Activated CD4-positive, alpha-beta T cell treated with anti-CD3 and anti-CD28 coated beads for 36 hours (primary cell): ENCODE measurements at regions not wholly inside any gene's neighbourhood (a gene's known extent, or its start where the extent isn't known, plus 50 kb on each side); places are given as distances from the start of the nearest gene placed in this dataset.
"Not testable (repeated sequence)": the region's sequence is repeated elsewhere in the genome, so short reads cannot be mapped to it uniquely, and the experiment has no call there.

ENCODE experiments used
- ATAC-seq: fragments of 200-7000 bp; cut with Tn5 transposase; one replicate; pipeline ENCODE4 v1.10.0; 2021; ENCODE audit warnings: mild to moderate bottlenecking, moderate library complexity
- CTCF ChIA-PET: fragments of 350-600 bp; sonication (Branson Sonifier 250); formaldehyde crosslinking; loops from one replicate; lab custom pipeline; 2021; ENCODE audit warnings: antibody characterized with exemption; lab: Charles Lee
- POLR2A ChIA-PET: fragments of 350-600 bp; sonication (Branson Sonifier 250); formaldehyde crosslinking; loops from one replicate; lab custom pipeline; 2021; ENCODE audit warnings: antibody characterized with exemption, inconsistent platforms; lab: Charles Lee
- DNase-seq: peaks from one replicate; pipeline ENCODE4 v3.0.0-alpha.2; 2020
- H3K27ac Mint-ChIP-seq: one replicate; pipeline ENCODE4 v1.8.0; 2021; ENCODE audit warnings: mixed read lengths
- H3K27me3 Mint-ChIP-seq: one replicate; pipeline ENCODE4 v1.8.0; 2021; ENCODE audit warnings: mixed read lengths
- H3K36me3 Mint-ChIP-seq: one replicate; pipeline ENCODE4 v1.8.0; 2021; ENCODE audit warnings: low read depth, mixed read lengths
- H3K4me1 Mint-ChIP-seq: one replicate; pipeline ENCODE4 v1.8.0; 2021; ENCODE audit warnings: mixed read lengths
- H3K4me3 Mint-ChIP-seq: one replicate; pipeline ENCODE4 v1.8.0; 2021; ENCODE audit warnings: mild to moderate bottlenecking, moderate library complexity, mixed read lengths
- H3K9me3 Mint-ChIP-seq: one replicate; pipeline ENCODE4 v1.8.0; 2021; ENCODE audit warnings: low read depth, mixed read lengths
- intact Hi-C, 2 experiments: fragments of 100-400 bp; cut with DNase I in 1 of 2; cut with micrococcal nuclease in 1 of 2; formaldehyde crosslinking; loops; one replicate each; pipeline versions ENCODE4 v1.14.2 to v1.15.1; 2022 to 2024; cut with DNase I, micrococcal nuclease

GRCh38 chr2:35989040-35989439 is 366.5 kb upstream of the CRIM1 start:
- no peak overlapping the region for H3K27ac Mint-ChIP-seq
- no peak for DNase-seq
- ChIA-PET CTCF (interaction anchor here (0.9 to 1.1 kb wide), 2 partner anchors 9 to 72 kb away, joined by 3 to 4 read pairs; no protein-coding TSS in a partner anchor), POLR2A (no interaction called here)
- H3K4me1 Mint-ChIP-seq = peaks cover 4% of the 10 kb centered on the region
- no peak overlapping the region for H3K4me3 Mint-ChIP-seq
- peaks cover 2% of the 10 kb centered on the region for H3K9me3 Mint-ChIP-seq
- intact Hi-C loops = no loop called here
- H3K36me3 Mint-ChIP-seq = no peaks in the 10 kb centered on the region
- H3K27me3 Mint-ChIP-seq = no peaks in the 10 kb centered on the region
- ATAC-seq = no peak

GRCh38 chr2:35986871-35987270 is 368.7 kb upstream of the CRIM1 start:
- no peak for ATAC-seq
- Mint-ChIP-seq H3K4me1 (peaks cover 4% of the 10 kb centered on the region), H3K27ac (no peak overlapping the region), H3K9me3 (peaks cover 2% of the 10 kb centered on the region), H3K4me3 (no peak overlapping the region), H3K36me3 (no peaks in the 10 kb centered on the region), H3K27me3 (peaks cover 3% of the 10 kb centered on the region)
- ChIA-PET POLR2A (no interaction called here), CTCF (no interaction called here)
- intact Hi-C loops = no loop called here
- no peak for DNase-seq

GRCh38 chr2:35978218-35978617 is 377.4 kb upstream of the CRIM1 start:
- ChIA-PET CTCF (no interaction called here), POLR2A (no interaction called here)
- peaks cover 3% of the 10 kb centered on the region for H3K27me3 Mint-ChIP-seq
- peaks cover 4% of the 10 kb centered on the region for H3K4me1 Mint-ChIP-seq
- H3K9me3 Mint-ChIP-seq = no peaks in the 10 kb centered on the region
- H3K36me3 Mint-ChIP-seq = no peaks in the 10 kb centered on the region
- ATAC-seq (peak; percentile 65), DNase-seq (no peak)
- no peak overlapping the region for H3K27ac Mint-ChIP-seq
- intact Hi-C loops = loop anchor here (5.0 to 10.0 kb wide), 4 partner anchors 267 to 687 kb away; partner anchors contain the start of gene CRIM1 (in 1 of the 2)
- no peak overlapping the region for H3K4me3 Mint-ChIP-seq

GRCh38 chr2:35976611-35977010 is 379.0 kb upstream of the CRIM1 start:
- no peaks in the 10 kb centered on the region for H3K36me3 Mint-ChIP-seq
- ATAC-seq = peak; percentile 16
- peaks cover 4% of the 10 kb centered on the region for H3K4me1 Mint-ChIP-seq
- no peak for DNase-seq
- H3K27ac Mint-ChIP-seq = no peak overlapping the region
- no peaks in the 10 kb centered on the region for H3K27me3 Mint-ChIP-seq
- intact Hi-C loops = loop anchor here (5.0 to 10.0 kb wide), 4 partner anchors 268 to 688 kb away; partner anchors contain the start of gene CRIM1 (in 1 of the 2)
- no peaks in the 10 kb centered on the region for H3K9me3 Mint-ChIP-seq
- H3K4me3 Mint-ChIP-seq = no peak overlapping the region
- ChIA-PET POLR2A (no interaction called here), CTCF (interaction anchor here (0.9 kb wide), 1 partner anchor 991 kb away, joined by 5 read pairs; no protein-coding TSS in a partner anchor)

- no peaks in the 10 kb centered on the region for H3K36me3 Mint-ChIP-seq
- H3K4me3 Mint-ChIP-seq = no peak overlapping the region
- no peaks in the 10 kb centered on the region for H3K9me3 Mint-ChIP-seq
- no peak for ATAC-seq
- no peak overlapping the region for H3K27ac Mint-ChIP-seq
- ChIA-PET POLR2A (no interaction called here), CTCF (interaction anchor here (0.7 to 0.9 kb wide), 3 partner anchors 25 to 526 kb away, joined by 3 to 4 read pairs (median 3); no protein-coding TSS in a partner anchor)
- peaks cover 2% of the 10 kb centered on the region for H3K27me3 Mint-ChIP-seq
- intact Hi-C loops = loop anchor here (2.0 to 10.0 kb wide), 5 partner anchors 271 to 691 kb away; partner anchors contain the start of gene CRIM1 (in 1 of the 2)
- H3K4me1 Mint-ChIP-seq = peaks cover 3% of the 10 kb centered on the region
- no peak for DNase-seq
These were observed 381.8 kb upstream of the CRIM1 start for GRCh38 chr2:35973737-35974132.

- Mint-ChIP-seq H3K27me3 (peaks cover 2% of the 10 kb centered on the region), H3K9me3 (no peaks in the 10 kb centered on the region), H3K36me3 (no peaks in the 10 kb centered on the region), H3K4me3 (no peak overlapping the region), H3K27ac (no peak overlapping the region), H3K4me1 (peaks cover 2% of the 10 kb centered on the region)
- DNase-seq (peak; percentile 27), ATAC-seq (peak; percentile 60)
- intact Hi-C loops = loop anchor here (2.0 to 10.0 kb wide), 5 partner anchors 272 to 692 kb away; partner anchors contain the start of gene CRIM1 (in 1 of the 2)
- ChIA-PET CTCF (interaction anchor here (0.7 to 3.3 kb wide), 4 partner anchors 13 to 527 kb away, joined by 3 to 13 read pairs (median 4); no protein-coding TSS in a partner anchor), POLR2A (no interaction called here)
These were observed 382.3 kb upstream of the CRIM1 start for GRCh38 chr2:35973132-35973736.

GRCh38 chr2:35963824-35964223 is 391.8 kb upstream of the CRIM1 start:
- Mint-ChIP-seq H3K4me1 (no peaks in the 10 kb centered on the region), H3K4me3 (no peak overlapping the region), H3K36me3 (no peaks in the 10 kb centered on the region), H3K27ac (no peak overlapping the region), H3K27me3 (no peaks in the 10 kb centered on the region), H3K9me3 (no peaks in the 10 kb centered on the region)
- intact Hi-C loops = no loop called here
- CTCF ChIA-PET = no interaction called here
- no peak for ATAC-seq
- POLR2A ChIA-PET = no interaction called here
- DNase-seq = no peak

GRCh38 chr2:35963357-35963756 is 392.2 kb upstream of the CRIM1 start:
- POLR2A ChIA-PET = no interaction called here
- Mint-ChIP-seq H3K4me3 (no peak overlapping the region), H3K36me3 (no peaks in the 10 kb centered on the region), H3K4me1 (no peaks in the 10 kb centered on the region), H3K9me3 (no peaks in the 10 kb centered on the region), H3K27me3 (no peaks in the 10 kb centered on the region), H3K27ac (no peak overlapping the region)
- DNase-seq (no peak), ATAC-seq (no peak)
- CTCF ChIA-PET = no interaction called here
- intact Hi-C loops = no loop called here

- Mint-ChIP-seq H3K27ac (no peak overlapping the region), H3K27me3 (no peaks in the 10 kb centered on the region), H3K4me1 (no peaks in the 10 kb centered on the region), H3K9me3 (no peaks in the 10 kb centered on the region), H3K4me3 (no peak overlapping the region), H3K36me3 (no peaks in the 10 kb centered on the region)
- POLR2A ChIA-PET = no interaction called here
- DNase-seq (no peak), ATAC-seq (no peak)
- CTCF ChIA-PET = no interaction called here
- intact Hi-C loops = no loop called here
These were observed 392.9 kb upstream of the CRIM1 start for GRCh38 chr2:35962585-35963146.

GRCh38 chr2:35960596-35960995 is 395.0 kb upstream of the CRIM1 start:
- POLR2A ChIA-PET = no interaction called here
- Mint-ChIP-seq H3K27ac (no peak overlapping the region), H3K4me3 (no peak overlapping the region), H3K36me3 (no peaks in the 10 kb centered on the region), H3K4me1 (no peaks in the 10 kb centered on the region), H3K27me3 (no peaks in the 10 kb centered on the region), H3K9me3 (no peaks in the 10 kb centered on the region)
- DNase-seq (no peak), ATAC-seq (no peak)
- intact Hi-C loops = no loop called here
- CTCF ChIA-PET = interaction anchor here (1.7 to 3.3 kb wide), 2 partner anchors 8 to 11 kb away, joined by 6 to 13 read pairs; no protein-coding TSS in a partner anchor

GRCh38 chr2:35957053-35957452 is 398.5 kb upstream of the CRIM1 start:
- H3K4me3 Mint-ChIP-seq, intact Hi-C loops, DNase-seq, H3K27me3 Mint-ChIP-seq, H3K9me3 Mint-ChIP-seq, H3K36me3 Mint-ChIP-seq, ATAC-seq, POLR2A ChIA-PET, H3K4me1 Mint-ChIP-seq, CTCF ChIA-PET, H3K27ac Mint-ChIP-seq: not testable (repeated sequence)

- POLR2A ChIA-PET = interaction anchor here (0.6 kb wide), 1 partner anchor 130 kb away, joined by 5 read pairs; no protein-coding TSS in a partner anchor
- no peak for ATAC-seq
- no peak for DNase-seq
- Mint-ChIP-seq H3K27me3 (peaks cover 2% of the 10 kb centered on the region), H3K27ac (no peak overlapping the region), H3K4me1 (no peaks in the 10 kb centered on the region), H3K9me3 (no peaks in the 10 kb centered on the region), H3K4me3 (no peak overlapping the region), H3K36me3 (no peaks in the 10 kb centered on the region)
- intact Hi-C loops = no loop called here
- CTCF ChIA-PET = interaction anchor here (0.7 kb wide), 1 partner anchor 43 kb away, joined by 4 read pairs; no protein-coding TSS in a partner anchor
These were observed 409.1 kb upstream of the CRIM1 start for GRCh38 chr2:35946478-35946877.
